GM18907 (cell line): ENCODE measurements at regions not wholly inside any gene's neighbourhood (a gene's known extent, or its start where the extent isn't known, plus 50 kb on each side); places are given as distances from the start of the nearest gene placed in this dataset.
"Not testable (repeated sequence)": the region's sequence is repeated elsewhere in the genome, so short reads cannot be mapped to it uniquely, and the experiment has no call there.

Source experiments
- ATAC-seq: cut with Tn5 transposase; IDR thresholded peaks from one replicate; pipeline ENCODE4 v1.9.1; 2021; ENCODE audit warnings: mild to moderate bottlenecking, moderate library complexity; ENCODE audit not compliant: unreplicated experiment

DNA sequence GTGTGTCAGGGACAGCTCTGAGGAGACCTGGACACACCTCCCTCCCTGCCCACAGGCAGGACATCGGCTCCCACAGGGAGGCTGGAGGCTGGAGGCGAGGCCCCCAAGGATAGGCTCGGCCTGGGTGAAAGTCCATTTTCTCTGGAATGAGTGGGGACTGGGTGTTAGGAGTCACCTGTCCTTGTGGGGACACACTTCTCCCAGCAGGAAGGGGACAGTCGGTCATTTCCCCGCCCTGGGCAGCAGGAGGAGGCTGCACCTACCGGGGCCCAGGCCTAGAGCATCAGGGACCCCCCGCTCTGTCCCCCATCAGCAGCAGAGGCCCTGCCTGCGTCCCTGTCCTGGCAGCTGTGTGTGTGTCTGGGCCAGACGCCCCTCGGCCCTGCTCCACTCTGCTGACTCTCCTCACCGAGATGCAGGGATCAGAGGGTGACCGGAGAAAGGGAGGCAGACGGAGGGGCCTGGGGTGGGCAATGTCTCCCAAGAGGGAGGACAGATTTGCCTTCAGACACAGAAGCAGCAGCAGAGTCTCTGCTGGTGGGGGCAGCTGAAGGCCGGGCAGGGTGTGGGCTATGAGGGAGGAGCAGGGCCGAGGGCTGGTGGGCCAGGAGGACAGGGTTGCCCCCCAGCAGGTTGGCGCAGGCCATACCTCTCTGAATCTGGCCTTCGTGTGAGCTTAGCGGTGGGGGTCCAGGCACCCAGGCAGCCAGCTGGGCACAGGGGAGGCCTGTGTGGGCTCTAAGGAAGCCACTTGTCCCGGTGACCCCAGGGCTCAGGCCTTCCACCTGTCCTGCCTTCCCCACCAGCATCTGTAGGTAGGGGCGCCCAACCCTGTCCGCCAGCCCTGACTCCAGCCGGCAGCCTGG lies 125.7 kb upstream of the NKX1-1 start:
- no peak for ATAC-seq

DNA sequence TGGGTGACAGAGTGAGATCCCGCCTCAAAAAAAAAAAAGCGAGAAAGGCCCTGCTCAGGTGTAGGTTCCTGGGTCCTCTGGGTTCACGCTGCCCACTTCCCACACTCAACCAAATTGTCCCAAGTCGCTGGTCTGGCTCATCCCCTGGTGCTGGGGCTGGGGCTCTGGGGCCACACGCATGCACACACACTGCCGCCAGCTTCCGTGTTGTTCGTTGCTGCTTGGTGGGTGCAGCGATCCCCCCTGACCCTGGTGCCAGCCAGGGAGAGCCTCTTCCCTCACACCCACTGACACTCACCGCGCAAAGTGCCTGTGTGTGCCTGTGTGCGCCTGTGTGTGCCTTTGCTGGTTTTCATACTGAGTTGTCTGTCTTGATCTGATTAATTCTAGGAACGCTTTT lies 124.1 kb upstream of the NKX1-1 start:
- no peak for ATAC-seq

DNA sequence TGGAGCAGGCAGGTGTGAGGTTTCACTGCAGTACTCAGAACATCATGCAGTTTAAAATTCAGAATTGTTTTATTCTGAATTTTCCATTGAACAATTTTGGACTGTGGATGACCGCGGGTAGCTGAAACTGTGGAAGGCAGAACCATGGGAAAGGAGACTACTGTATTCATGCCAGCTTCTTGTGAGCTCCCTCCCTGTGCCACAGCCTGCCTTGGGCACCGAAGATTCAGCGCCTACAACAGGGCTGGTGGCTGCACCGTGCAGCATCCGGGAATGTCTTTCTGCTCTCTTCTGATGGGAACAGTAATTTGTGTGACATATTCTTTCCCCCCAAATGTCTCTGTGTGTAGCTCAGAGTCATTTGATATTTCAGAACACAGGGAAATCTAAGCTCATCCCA lies 118.5 kb upstream of the NKX1-1 start:
- no peak for ATAC-seq

DNA sequence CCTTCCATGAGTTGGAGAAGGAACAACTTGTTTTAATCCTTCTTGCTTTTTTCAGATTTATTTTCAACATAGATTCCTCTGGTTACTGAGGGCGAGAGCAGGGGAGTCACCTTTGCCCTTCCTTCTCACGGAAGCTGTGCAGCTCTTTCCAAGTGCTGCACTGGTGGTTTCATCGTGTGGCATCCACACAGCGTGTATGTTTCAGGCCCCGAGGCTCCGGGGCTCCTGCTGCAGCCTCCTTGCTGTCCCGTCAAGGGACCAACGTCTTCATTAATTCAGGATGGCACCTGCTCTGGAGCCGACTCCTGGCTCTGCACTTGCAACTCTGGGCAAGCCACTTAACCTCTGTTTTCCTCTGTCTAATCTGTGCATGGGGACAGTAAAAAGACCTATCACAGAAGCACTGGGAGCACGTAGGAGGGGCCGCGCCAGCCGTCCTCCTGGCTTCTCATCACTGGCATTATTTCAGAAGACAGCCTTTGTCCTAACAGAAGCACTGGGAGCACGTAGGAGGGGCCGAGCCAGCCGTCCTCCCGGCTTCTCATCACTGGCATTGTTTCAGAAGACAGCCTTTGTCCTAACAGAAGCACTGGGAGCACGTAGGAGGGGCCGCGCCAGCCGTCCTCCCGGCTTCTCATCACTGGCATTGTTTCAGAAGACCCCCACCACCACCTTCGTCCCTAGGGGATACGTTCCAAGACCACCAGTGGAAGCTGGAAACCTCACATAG lies 117.8 kb upstream of the NKX1-1 start:
- no peak for ATAC-seq

DNA sequence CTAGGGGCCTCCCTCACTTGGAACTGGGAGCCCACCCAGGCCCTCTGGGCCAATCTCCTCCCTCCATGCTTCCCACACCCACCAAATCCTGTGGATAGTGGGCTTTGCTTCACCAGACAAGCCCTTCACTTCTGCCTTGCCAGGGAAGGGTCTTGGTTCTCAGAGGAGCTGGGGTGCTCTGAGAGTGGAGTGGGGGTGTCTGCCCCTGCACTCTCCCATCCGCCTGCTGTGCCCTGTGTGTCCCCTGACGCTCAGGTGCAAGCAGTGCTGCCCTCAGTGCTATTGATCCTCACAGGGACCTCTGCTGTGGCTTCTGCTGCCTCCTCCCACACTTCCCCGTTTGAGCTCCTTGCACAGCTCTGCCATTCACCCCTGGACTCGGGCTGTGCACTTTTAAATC lies 117.3 kb upstream of the NKX1-1 start:
- ATAC-seq, result no peak

DNA sequence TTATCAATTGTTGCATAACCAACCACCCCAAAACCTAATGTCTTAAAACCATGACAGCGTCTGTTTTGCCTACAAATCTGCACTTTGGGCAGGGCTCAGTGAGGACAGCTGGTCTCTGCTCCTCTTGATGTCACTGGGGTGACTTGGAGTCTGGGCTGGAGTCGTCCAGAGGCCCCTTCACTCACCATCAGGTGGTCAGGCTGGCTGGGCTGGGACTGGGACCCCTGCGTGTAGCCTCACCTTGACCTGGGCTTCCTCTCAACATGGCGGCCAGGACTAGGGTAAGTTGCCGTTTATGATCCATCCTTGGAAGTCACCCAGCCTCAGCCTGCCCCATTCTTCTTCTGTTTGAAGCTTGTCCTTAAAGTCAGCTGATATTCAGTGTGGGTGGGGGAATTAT lies 116.8 kb upstream of the NKX1-1 start:
- no peak for ATAC-seq

DNA sequence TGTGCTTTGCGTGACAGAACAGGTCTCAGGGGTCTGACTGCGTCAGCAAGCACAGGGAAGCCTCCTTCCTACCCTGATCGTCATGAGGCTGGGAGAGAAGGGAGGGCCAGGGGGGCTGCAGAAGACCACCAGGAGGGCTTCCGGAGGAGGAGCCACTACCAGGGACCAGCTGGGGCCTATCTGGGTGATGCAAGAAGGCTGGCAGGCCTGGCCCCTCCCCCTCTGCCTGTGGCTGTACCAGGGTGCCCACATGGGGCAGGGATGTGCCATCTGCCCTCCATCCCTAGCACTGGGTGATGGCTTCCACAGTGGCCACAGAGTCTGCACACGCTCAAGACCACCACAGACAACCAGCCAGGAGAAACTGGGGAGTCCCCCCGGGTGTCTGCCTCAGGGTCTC lies 116.4 kb upstream of the NKX1-1 start:
- no peak for ATAC-seq

DNA sequence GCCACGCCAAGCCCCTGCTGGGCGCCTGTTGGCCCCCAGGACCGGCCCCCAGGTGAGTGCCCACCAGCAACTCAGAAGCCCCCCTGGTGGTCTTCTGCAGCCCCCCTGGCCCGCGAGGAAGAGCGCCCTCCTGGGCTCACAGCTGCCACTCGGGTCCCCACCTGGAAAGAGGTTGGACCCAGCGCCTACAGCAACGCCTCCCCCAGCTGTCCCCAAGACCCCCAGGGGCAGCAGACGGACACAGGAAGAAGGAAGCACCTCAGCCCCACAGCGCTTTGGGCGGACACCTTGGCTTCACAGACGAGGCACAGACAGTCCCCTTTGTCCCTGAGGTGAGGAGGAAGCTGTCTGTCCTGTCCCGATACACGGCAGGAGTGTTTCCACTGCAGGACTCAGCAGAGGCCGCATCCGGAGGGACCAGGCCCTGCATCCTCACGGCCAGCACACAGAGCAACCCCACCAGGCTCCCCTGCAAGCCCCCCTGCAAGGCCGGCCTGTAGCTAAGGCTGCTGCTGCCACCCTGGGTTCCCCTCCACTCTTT lies 115.6 kb upstream of the NKX1-1 start:
- no peak for ATAC-seq

DNA sequence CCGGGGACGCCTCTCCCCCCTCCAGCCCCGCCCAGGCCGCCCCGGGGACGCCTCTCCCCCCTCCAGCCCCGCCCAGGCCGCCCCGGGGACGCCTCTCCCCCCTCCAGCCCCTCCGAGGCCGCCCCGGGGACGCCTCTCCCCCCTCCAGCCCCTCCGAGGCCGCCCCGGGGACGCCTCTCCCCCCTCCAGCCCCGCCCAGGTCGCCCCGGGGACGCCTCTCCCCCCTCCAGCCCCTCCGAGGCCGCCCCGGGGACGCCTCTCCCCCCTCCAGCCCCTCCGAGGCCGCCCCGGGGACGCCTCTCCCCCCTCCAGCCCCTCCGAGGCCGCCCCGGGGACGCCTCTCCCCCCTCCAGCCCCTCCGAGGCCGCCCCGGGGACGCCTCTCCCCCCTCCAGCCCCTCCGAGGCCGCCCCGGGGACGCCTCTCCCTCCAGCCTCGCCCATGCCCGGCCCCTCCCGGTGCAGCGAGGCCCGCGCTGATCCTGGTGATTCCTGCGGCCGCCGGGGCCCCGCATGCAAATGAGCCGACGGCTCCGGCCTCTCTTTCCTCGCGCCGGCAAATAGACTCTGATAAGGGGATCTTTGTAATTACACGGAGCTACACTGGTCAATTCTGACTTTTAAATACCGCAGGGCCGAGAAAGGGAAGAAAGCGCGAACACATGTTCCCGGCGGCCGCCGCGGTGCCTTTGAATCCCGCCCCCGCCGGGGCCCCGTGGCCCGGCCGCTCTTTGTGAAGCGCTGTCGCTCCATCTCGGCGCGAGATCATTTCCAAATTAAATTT lies 114.7 kb upstream of the NKX1-1 start:
- ATAC-seq, result not testable (repeated sequence)

DNA sequence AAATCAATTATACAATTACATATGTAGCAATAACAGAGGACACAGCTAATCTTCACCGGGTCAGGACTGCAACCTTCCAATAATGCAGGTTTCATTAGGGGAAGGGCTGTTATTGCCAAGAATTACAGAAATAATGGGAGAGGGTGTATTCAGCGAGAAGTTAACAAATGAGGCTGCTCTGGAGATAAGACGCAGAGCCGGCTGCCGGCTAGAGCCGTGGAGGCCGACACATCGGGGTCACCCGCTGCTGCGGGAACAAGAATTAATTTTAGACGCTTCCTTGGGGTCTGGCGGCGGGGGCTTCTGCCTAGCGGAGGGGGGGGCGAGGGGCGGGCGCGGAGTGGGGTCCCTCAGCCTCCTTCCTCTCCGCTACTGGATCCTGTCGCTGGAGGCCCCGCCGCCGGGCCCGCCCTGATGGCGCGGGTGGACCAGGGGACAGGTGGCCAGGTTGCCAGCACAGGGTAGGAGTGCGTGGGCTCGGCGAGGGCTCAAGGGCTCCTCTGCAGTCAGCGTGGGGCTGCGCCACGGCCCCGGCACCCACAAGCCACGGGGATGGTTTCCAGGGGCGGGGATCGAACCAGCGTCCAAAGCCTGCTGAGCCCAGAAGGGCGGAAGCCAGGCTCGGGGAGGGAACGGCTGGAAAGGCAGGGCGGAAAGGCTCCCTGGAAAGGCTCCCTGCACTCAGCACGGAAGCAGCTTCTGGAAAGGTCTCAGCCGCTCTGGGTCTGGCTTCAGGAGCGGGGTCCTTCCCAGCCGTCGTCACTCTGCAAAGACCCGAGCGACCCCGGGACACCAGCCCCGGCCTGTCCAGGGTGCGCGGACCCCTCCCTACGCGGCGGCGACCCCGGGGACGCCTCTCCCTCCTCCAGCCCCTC lies 113.8 kb upstream of the NKX1-1 start:
- no peak for ATAC-seq

DNA sequence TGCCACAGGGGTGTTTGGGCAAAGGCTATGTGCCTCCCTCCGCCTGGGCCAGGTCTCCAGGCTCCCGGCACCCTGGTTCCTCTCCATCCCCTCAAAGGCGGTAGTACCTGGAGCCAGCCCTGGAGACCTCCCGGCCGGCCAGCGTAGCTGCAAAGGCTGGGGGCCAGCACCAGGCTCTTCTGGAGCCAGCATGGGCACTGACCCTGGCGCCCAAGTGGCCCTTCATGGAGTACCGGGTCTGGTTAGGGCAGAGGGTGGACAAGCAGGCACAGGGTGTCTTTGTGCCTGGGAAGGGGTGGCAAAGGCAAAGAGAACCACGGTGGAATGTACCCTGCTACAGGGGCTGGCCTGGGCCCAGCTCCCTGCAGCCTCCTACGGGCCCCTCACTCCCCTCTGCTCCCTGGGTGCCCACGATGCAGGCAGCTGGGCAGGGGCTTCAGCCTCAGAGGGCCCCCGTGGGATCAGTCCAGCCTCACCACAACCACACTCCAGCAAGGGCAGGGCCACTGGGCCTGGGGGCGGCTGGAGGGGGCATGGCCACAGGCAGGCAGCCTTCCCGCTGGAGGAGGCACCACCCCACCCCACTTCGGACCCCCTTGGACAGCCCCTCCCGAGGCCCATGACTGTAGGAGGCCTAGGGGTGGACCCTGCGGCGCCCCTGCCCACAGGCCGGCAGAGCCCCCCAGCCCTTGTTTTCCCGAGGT lies 112.9 kb upstream of the NKX1-1 start:
- no peak for ATAC-seq

DNA sequence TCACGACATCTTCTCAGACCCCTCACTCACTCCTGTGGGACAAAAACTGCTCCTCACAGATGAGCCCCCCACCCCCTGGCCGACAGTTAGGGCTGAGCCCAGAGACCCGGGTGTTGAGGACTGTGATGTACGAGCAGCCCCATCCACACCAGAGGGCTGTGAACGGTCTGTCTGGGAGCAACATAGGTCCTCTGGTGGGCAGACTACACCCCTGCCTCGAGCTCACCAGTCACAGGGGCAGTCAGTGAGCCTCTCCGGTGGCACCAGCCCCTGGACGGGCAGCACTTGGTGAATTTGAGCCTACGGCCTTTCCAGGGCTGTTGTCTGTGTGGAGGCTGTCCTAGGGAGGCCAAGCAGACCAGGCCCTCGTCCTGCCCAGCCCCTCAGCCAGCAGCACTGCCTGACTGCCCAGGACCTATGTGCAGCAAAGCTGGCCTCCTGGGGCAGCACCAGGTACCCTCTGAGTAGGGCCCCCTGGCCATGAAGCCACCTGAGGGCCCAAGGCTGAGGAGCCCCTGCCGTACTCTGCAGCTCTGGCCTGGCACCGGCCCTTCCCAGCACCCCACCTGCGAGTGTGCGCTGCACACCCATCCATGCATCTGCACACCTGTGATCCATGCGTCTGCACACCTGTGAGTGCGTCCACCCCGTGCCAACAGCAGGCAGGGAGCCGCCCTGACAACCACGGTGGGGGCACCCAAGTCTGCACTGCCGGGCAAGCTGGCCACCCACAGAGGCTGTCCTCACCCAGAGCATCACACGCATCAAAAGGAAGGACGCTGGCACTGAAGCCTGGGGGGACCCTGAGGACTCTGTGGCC lies 111.6 kb upstream of the NKX1-1 start:
- no peak for ATAC-seq

DNA sequence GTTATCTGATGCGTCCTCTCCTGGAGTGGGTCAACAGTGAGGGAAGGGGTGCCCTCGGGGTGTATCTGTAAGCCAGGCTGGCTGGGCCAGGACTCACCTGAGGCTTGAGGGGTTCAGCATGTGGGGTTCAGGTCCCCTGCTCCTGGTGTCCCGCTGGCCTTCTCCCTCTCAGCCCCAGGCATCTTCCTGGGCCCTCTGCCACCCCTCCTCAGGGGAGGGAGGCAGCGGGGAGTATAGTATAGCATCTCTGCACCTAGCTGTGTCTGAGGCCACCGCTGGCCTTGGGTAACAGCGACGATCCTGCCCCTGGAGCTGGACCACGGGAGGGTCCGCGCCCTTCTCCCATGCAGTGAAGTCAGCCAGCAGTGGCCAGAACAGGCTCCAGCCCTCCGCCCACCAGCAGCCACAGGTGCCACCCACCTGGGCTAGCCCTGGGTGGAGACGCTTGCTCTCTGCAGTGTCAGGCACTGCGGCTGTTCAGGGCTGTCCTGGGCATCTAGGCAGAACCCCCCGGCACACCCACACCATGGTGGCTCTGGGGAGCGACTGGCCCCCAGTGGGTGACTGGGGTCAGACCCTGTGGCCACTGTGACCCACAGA lies 110.7 kb upstream of the NKX1-1 start:
- no peak for ATAC-seq

DNA sequence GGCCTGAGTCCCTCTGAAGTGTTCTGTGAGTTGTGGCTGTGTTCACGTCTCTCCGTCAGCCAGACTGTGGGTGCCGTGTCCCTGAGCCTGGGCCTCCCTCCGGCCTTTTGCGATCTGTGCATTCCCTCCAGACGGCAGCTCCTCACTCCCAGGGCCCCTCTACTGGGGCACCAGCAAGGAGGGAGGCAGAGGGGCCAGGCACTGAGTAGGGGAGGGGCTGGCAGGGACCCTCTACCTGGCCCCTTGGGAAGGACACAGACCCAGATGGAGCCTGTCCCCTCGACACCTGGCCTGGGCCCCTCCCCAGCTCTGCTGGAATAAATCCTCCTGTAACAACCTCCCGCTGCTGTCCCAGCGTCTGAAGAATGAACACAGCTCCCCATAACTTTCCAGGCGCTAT lies 110.0 kb upstream of the NKX1-1 start:
- ATAC-seq, result no peak

DNA sequence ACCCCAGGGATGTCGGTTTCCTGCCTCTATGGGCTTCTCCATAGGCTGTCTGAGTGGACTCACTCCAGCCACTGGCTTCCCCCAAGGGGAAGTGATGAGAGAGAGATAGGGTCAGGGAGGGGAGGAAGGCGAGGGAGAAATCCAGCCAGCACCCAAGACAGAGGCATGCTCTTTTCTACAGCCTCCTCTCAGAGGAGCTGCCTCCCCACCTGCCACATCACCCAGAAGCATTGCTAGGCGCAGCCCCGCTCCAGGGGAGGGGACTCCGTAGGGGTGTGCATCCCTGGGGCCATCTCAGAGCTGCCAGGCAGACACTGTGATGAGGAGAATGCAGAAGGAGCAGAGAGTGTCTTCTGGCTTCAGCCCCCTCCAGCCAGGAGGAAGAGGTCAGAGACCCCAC lies 109.5 kb upstream of the NKX1-1 start:
- ATAC-seq, result no peak

DNA sequence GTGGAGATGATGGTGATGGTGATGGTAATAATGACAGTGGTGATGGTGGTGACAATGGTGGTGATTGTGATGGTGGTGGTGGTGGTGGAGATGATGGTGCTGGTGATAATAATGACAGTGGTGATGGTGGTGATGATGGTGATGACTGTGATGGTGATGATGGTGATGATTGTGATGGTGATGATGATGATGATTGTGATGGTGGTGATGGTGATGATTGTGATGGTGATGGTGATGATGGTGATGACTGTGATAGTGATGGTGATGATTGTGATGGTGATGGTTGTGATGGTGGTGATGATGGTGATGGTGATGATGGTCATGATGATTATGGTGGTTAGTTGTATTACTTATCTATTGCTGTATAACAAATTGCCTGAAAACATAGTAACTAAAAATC lies 108.9 kb upstream of the NKX1-1 start:
- ATAC-seq, result no peak

DNA sequence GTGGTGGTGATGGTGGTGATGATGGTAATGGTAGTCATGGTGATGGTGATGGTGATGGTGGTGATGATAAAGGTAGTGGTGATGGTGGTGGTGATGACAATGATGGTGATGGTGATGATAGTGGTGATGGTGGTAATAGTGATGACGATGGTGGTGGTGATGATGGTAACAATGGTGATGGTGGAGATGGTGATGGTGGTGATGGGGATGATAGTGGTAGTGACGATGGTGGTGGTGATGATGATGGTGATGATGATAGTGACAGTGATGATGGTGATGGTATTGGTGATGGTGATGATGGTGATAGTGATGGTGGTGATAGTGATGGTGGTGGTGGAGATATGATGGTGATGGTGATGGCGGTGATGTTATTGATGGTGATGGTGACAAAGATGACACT lies 108.4 kb upstream of the NKX1-1 start:
- ATAC-seq, result no peak

DNA sequence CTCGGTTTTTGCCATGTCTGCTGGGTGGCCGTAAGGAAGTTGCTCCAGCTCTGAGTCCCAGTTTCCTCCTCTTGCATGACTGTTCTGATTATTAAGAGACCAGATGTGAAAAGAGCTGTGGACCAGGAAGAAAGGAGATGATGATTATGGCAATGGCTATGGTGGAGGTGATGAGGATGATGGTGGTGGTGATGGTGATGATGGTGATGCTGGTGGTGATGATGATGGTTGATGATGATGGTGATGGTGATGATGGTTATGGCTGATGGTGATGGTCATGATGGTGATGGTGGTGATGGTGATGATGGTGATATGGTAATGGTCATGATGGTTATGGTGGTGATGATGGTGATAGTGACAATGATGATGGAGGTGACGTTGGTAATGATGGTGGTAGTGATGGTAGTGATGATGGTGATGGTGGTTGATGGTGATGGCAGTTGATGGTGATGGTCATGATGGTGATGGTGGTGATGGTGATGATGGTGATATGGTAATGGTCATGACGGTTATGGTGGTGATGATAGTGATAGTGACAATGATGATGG lies 107.8 kb upstream of the NKX1-1 start:
- no peak for ATAC-seq
